HEK293 (cell line): ENCODE measurements at regions not wholly inside any gene's neighbourhood (a gene's known extent, or its start where the extent isn't known, plus 50 kb on each side); places are given as distances from the start of the nearest gene placed in this dataset.

Experiments
- REST ChIP-seq: fragments of 450-650 bp; formaldehyde crosslinking; IDR thresholded peaks from 2 replicates; pipeline ENCODE4 v1.5.1; 2016; ENCODE audit warnings: missing biosample characterization, missing genetic modification characterization
- ZNF501 ChIP-seq: fragments of 450-650 bp; formaldehyde crosslinking; IDR thresholded peaks from 2 replicates; pipeline ENCODE4 v1.5.1; 2016; ENCODE audit warnings: missing biosample characterization, missing genetic modification characterization
- ZNF629 ChIP-seq: fragments of 450-650 bp; formaldehyde crosslinking; IDR thresholded peaks from 2 replicates; pipeline ENCODE4 v1.5.1; 2017; ENCODE audit warnings: missing biosample characterization, missing genetic modification characterization
- ZNF830 ChIP-seq: fragments of 450-650 bp; IDR thresholded peaks from 2 replicates; pipeline ENCODE4 v1.5.0; 2018; ENCODE audit warnings: missing biosample characterization, missing genetic modification characterization, low read depth, mild to moderate bottlenecking, moderate library complexity

GRCh38 chr13:62473190-62473943 is 1057.7 kb upstream of the PCDH20 start:
- TF ChIP-seq ZNF830 (tag by site-specific recombination) (no peak), REST (tag by site-specific recombination) (no peak), ZNF501 (tag by site-specific recombination) (no peak), ZNF629 (tag by site-specific recombination) (no peak)
